HepG2 (cell line): ENCODE measurements at regions not wholly inside any gene's neighbourhood (a gene's known extent, or its start where the extent isn't known, plus 50 kb on each side); places are given as distances from the start of the nearest gene placed in this dataset.

ENCODE experiments used
- ATAC-seq: fragments of 200-7000 bp; cut with Tn5 transposase; 3 replicates; pipeline ENCODE4 v1.9.1; 2020; ENCODE audit warnings: mild to moderate bottlenecking, moderate library complexity
- BruUV-seq: library from RNA; stranded (reverse); fragments of 400-500 nt; replicated peaks from 2 replicates; lab custom pipeline; 2021; lab: Mats Ljungman, UMichigan
- CTCF ChIA-PET: fragments of 300-600 bp; formaldehyde crosslinking; extraction: SDS; loops from one replicate; lab custom pipeline; 2021; ENCODE audit warnings: low total read pairs, inconsistent platforms, low intra/inter-chr PET ratio; lab: Yijun Ruan, JAX
- POLR2A ChIA-PET: fragments of 350-600 bp; sonication (Branson Sonifier 250); formaldehyde crosslinking; loops from one replicate; lab custom pipeline; 2020; ENCODE audit warnings: antibody characterized with exemption, inconsistent platforms; lab: Yijun Ruan, JAX
- DNase-seq: peaks from one replicate; pipeline ENCODE4 v3.0.0-alpha.2; 2015; ENCODE audit warnings: low spot score
- FAIRE-seq: peaks from 3 replicates; lab custom pipeline; 2011; peaks lifted over from hg19 to GRCh38; lab: Jason Lieb, UNC
- H2AFZ ChIP-seq: one replicate; pipeline ENCODE4 v1.6.1; 2011; ENCODE audit warnings: low read length, inconsistent platforms
- H3K27ac ChIP-seq: fragments of 300-600 bp; 3 replicates; pipeline ENCODE4 v1.8.0; 2011; ENCODE audit warnings: mixed run types, mild to moderate bottlenecking, mixed read lengths, low read length, inconsistent platforms; ENCODE audit not compliant: insufficient read depth; ENCODE audit errors: extremely low read length
- H3K27me3 ChIP-seq, 2 experiments: fragments of 200-600 bp in 1 of 2; 2 replicates in 1 of 2; 3 replicates in 1 of 2; pipeline versions ENCODE4 v1.6.0 to v1.8.0; 2011; ENCODE audit warnings: low read length in 2 of 2, mild to moderate bottlenecking in 2 of 2, moderate library complexity in 2 of 2, inconsistent platforms in 1 of 2; ENCODE audit not compliant: insufficient read depth in 2 of 2, control insufficient read depth in 1 of 2
- H3K36me3 ChIP-seq, 2 experiments: fragments of 200-600 bp in 1 of 2; replicated peaks in 1 of 2; 2 replicates in 1 of 2; 3 replicates in 1 of 2; pipeline versions ENCODE4 v1.5.1 to v1.8.0; 2011; ENCODE audit warnings: low read length in 2 of 2, inconsistent platforms in 1 of 2; ENCODE audit not compliant: insufficient read depth in 2 of 2, control insufficient read depth in 1 of 2
- H3K4me1 ChIP-seq: 2 replicates; pipeline ENCODE4 v1.5.1; 2012; ENCODE audit warnings: low read length, inconsistent platforms; ENCODE audit not compliant: insufficient read depth
- H3K4me2 ChIP-seq: 2 replicates; pipeline ENCODE4 v1.6.0; 2011; ENCODE audit warnings: low read depth, low read length, inconsistent platforms
- H3K4me3 ChIP-seq, 3 experiments: fragments of 200-600 bp in 1 of 3; sonication (generic), shearing (Covaris generic) in 1 of 3; replicated peaks in 1 of 3; 2 replicates each; pipeline ENCODE4 v1.5.1; 2011 to 2016; ENCODE audit warnings: low read length in 3 of 3, inconsistent platforms in 2 of 3, low read depth in 2 of 3, mild to moderate bottlenecking in 2 of 3, control low read depth in 1 of 3, mixed read lengths in 1 of 3; ENCODE audit not compliant: insufficient read depth in 1 of 3
- H3K79me2 ChIP-seq: one replicate; pipeline ENCODE4 v1.6.1; 2011; ENCODE audit warnings: low read length, inconsistent platforms; ENCODE audit not compliant: insufficient read depth
- H3K9ac ChIP-seq: 2 replicates; pipeline ENCODE4 v1.6.0; 2011; ENCODE audit warnings: mild to moderate bottlenecking, low read depth, low read length, inconsistent platforms; ENCODE audit not compliant: insufficient read depth
- H3K9me3 ChIP-seq: 2 replicates; pipeline ENCODE4 v1.5.1; 2012; ENCODE audit warnings: mild to moderate bottlenecking, low read length
- H4K20me1 ChIP-seq: 2 replicates; pipeline ENCODE4 v1.6.0; 2011; ENCODE audit warnings: inconsistent platforms, mild to moderate bottlenecking, low read length, moderate library complexity; ENCODE audit not compliant: insufficient read depth
- CBX1 ChIP-seq: IDR thresholded peaks from one replicate; pipeline ENCODE4 v1.6.1; 2016; ENCODE audit warnings: antibody characterized with exemption, low read depth
- DNMT3B ChIP-seq: conservative IDR thresholded peaks from 2 replicates; pipeline ENCODE4 v1.6.1; 2016; ENCODE audit warnings: missing biosample characterization, control low read depth
- FLYWCH1 ChIP-seq: sonication (generic); formaldehyde crosslinking; IDR thresholded peaks from 2 replicates; pipeline ENCODE4 v1.8.1; 2023; ENCODE audit warnings: mild to moderate bottlenecking, missing genetic modification reagents
- HMGA1 ChIP-seq: sonication (generic); formaldehyde crosslinking; conservative IDR thresholded peaks from 2 replicates; pipeline ENCODE4 v1.4.0; 2020; ENCODE audit warnings: missing genetic modification reagents
- JDP2 ChIP-seq: sonication (generic); formaldehyde crosslinking; IDR thresholded peaks from 2 replicates; pipeline ENCODE4 v1.8.1; 2022; ENCODE audit warnings: missing genetic modification reagents, borderline replicate concordance
- MAFK ChIP-seq, 2 experiments: IDR thresholded peaks in 1 of 2; conservative IDR thresholded peaks in 1 of 2; 2 replicates each; pipeline ENCODE4 v1.6.1; 2011; ENCODE audit warnings: improper control_type of control experiment in 2 of 2, low read length in 2 of 2
- SRY ChIP-seq: sonication (generic); formaldehyde crosslinking; IDR thresholded peaks from 2 replicates; pipeline ENCODE4 v1.8.0; 2022; ENCODE audit warnings: mild to moderate bottlenecking, missing genetic modification reagents
- ZBTB38 ChIP-seq: sonication (generic); formaldehyde crosslinking; IDR thresholded peaks from 2 replicates; pipeline ENCODE4 v1.5.1; 2020; ENCODE audit warnings: mild to moderate bottlenecking, missing genetic modification reagents
- ZNF230 ChIP-seq: sonication (generic); formaldehyde crosslinking; IDR thresholded peaks from 2 replicates; pipeline ENCODE4 v1.4.0; 2020; ENCODE audit warnings: mild to moderate bottlenecking, missing genetic modification reagents
- ZNF234 ChIP-seq: sonication (generic); formaldehyde crosslinking; conservative IDR thresholded peaks from 2 replicates; pipeline ENCODE4 v1.5.1; 2020; ENCODE audit warnings: mild to moderate bottlenecking, missing genetic modification reagents
- ZNF333 ChIP-seq: sonication (generic); formaldehyde crosslinking; IDR thresholded peaks from 2 replicates; pipeline ENCODE4 v1.4.0; 2020; ENCODE audit warnings: mild to moderate bottlenecking, missing genetic modification reagents, borderline replicate concordance
- ZNF530 ChIP-seq: sonication (generic); formaldehyde crosslinking; IDR thresholded peaks from 2 replicates; pipeline ENCODE4 v1.5.0; 2020; ENCODE audit warnings: low read depth, mild to moderate bottlenecking, missing genetic modification reagents
- WGBS: methylation state at CpG from one replicate; pipeline ENCODE4 v1.1.6; 2017; ENCODE audit warnings: low lambda C conversion rate; 5-methylcytosine and 5-hydroxymethylcytosine counted together
- in situ Hi-C: cut with HindIII; loops from 2 replicates; pipeline ENCODE4 v1.10.0; 2017; ENCODE audit warnings: low pct_unique_long_range_greater_than_20kb; ENCODE audit not compliant: extremely low pct_ligation_motif_present
- intact Hi-C: fragments of 100-400 bp; cut with micrococcal nuclease; formaldehyde crosslinking; loops from one replicate; pipeline ENCODE4 v1.10.0; 2022; ENCODE audit not compliant: unreplicated experiment
- TF ChIP-seq, protein P1 (sequence below): sonication (generic); formaldehyde crosslinking; IDR thresholded peaks from 2 replicates; pipeline ENCODE4 v1.5.0; 2020; ENCODE audit warnings: mild to moderate bottlenecking, missing genetic modification reagents
- TF ChIP-seq, protein P2 (sequence below): sonication (generic); formaldehyde crosslinking; IDR thresholded peaks from 2 replicates; pipeline ENCODE4 v1.5.0; 2020; ENCODE audit warnings: missing genetic modification reagents

DNA sequence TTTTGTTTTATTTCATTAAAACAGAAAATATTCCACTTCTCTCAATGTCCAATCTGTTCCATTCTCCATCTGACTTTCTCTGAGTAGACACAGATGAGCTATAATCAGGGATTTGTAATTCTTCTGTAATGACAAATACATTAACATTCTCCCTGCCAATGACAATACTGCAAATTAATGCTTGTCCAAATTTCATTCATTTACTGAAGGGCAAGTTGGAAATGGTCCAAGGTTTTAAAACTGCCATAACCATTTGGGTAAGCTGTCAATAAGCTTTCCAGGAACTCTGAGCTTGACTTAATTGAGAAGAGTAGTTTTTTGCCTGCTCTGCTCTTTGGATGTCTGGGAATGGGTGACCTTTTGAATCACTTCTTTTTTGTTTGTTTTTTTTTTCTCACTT, 253.5 kb downstream of the DMRTA1 start (continued):
- TF ChIP-seq, protein P1, sequence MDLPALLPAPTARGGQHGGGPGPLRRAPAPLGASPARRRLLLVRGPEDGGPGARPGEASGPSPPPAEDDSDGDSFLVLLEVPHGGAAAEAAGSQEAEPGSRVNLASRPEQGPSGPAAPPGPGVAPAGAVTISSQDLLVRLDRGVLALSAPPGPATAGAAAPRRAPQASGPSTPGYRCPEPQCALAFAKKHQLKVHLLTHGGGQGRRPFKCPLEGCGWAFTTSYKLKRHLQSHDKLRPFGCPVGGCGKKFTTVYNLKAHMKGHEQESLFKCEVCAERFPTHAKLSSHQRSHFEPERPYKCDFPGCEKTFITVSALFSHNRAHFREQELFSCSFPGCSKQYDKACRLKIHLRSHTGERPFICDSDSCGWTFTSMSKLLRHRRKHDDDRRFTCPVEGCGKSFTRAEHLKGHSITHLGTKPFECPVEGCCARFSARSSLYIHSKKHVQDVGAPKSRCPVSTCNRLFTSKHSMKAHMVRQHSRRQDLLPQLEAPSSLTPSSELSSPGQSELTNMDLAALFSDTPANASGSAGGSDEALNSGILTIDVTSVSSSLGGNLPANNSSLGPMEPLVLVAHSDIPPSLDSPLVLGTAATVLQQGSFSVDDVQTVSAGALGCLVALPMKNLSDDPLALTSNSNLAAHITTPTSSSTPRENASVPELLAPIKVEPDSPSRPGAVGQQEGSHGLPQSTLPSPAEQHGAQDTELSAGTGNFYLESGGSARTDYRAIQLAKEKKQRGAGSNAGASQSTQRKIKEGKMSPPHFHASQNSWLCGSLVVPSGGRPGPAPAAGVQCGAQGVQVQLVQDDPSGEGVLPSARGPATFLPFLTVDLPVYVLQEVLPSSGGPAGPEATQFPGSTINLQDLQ = no peak
- TF ChIP-seq, protein P2, sequence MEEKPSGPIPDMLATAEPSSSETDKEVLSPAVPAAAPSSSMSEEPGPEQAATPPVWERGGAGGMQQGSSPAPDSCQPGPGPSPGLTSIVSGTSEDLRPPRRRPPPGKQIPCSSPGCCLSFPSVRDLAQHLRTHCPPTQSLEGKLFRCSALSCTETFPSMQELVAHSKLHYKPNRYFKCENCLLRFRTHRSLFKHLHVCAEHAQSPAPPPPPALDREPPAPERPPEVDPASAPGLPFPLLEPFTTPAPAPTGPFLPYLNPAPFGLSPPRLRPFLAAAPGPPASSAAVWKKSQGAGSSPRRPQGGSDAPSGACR (CRISPR knock-in tag) = no peak
- TF ChIP-seq HMGA1 (CRISPR knock-in tag) (no peak), ZNF230 (CRISPR knock-in tag) (no peak), ZBTB38 (CRISPR knock-in tag) (no peak), MAFK (conservative IDR thresholded peaks at IDR 0.05 in 1 of 2, IDR thresholded peaks at IDR 0.05 in 1 of 2; ENCODE audit: low read length in 2 of 2) (no peak), DNMT3B (CRISPR knock-in tag) (no peak), CBX1 (no peak)

DNA sequence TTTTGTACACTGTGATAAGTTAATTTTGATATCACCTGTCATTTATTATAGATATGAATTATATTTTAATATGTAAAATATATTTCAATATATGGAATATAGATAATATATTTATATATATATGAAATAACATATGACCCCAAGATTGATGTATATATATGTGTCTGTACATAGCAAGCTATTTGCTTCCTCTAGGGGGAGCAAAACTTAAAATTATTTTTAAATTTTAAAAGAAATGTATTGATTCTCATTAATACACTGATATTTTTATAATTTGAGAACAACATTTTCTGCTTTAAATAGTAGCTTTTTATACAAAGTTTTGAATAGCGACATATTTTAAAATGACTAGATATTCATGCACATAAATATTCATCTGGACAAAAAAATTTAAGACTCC, 272.0 kb downstream of the DMRTA1 start:
- no peak for TF ChIP-seq ZNF530 (CRISPR knock-in tag)
- TF ChIP-seq FLYWCH1 (CRISPR knock-in tag) = no peak
- TF ChIP-seq ZNF333 (CRISPR knock-in tag) = no peak
- TF ChIP-seq SRY (CRISPR knock-in tag) = no peak
- TF ChIP-seq JDP2 = no peak
- TF ChIP-seq ZNF234 (CRISPR knock-in tag) = no peak
- TF ChIP-seq, all 625 proteins: peak for 0
- WGBS = 0% methylated on average over 1 of the region's 1 CpG
- BruUV-seq = no TSS peak
- in situ Hi-C loops (no loop called here), intact Hi-C loops (no loop called here)
- no peaks in the 10 kb centered on the region for H3K36me3 ChIP-seq
- no peak overlapping the region for H2AFZ ChIP-seq
- CTCF ChIA-PET = no interaction called here
- H3K9ac ChIP-seq = no peak overlapping the region
- H3K27ac ChIP-seq = no peak overlapping the region
- H3K4me3 ChIP-seq = no peak overlapping the region
- DNase-seq = no peak
- ATAC-seq = no peak
- FAIRE-seq = no peak
- no peak overlapping the region for H3K4me2 ChIP-seq
- H4K20me1 ChIP-seq = no peaks in the 10 kb centered on the region
- H3K79me2 ChIP-seq = no peaks in the 10 kb centered on the region
- H3K9me3 ChIP-seq = peaks cover 36% of the 10 kb centered on the region
- no peaks in the 10 kb centered on the region for H3K27me3 ChIP-seq
- no peaks in the 10 kb centered on the region for H3K4me1 ChIP-seq
- POLR2A ChIA-PET = no interaction called here
